ENCODE measurements at regions not wholly inside any gene's neighbourhood (a gene's known extent, or its start where the extent isn't known, plus 50 kb on each side); places are given as distances from the start of the nearest gene placed in this dataset.
A peak's percentile ranks its signal among the peaks of the same experiment; 100 is the strongest.

DNA sequence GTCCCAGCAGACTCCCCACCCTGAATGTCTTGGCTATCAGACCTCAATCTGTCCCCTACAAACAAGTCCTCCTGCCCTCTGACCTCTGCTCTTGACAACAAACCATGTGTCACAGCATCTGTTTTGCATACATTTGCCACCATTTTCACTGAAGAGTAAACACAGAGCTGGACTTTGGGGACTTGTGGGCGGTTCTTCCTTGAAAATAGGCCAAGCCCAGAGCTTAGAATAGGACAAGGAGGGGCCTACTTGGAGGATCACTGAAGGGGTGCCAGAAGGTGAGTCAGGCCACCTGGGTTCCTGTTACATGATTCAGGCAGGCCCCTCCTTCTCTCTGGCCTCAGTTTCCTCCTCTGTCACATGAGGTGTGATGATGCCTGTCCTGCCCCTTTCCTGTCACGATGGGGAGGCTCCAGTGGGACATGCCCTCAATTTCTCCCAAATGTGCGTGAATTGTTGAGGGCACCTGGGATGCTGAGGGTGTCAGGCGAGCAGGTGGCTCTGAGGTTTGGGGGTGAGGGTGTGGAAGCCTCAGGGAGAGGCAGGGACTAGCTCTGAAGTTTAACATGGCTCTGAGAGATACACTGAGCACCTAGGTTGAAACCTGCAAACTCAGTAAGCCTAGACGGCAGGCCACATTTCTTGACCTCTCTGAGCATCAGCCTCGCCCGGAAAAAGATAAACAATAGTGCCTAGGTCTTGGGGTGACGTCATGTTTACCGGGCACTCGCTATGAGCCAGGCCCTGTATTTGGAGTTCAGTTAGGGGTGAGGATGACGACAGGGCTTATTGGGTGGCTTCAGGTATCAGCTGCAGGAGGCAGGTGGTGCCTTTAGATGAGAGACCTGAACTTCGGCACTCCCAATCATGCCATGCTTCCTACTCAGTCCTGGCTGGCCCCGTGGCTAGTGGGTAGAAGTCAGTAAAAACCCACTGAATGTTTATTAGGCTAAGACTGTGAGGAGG lies 107.6 kb upstream of the PITX1 start:
- Histone ChIP-seq H3K27me3 (ENCODE audit: control insufficient read depth, insufficient read depth, low read length) (no peaks in the 10 kb centered on the region), H3K4me3 (ENCODE audit: low read depth, low read length) (no peak overlapping the region), H3K36me3 (ENCODE audit: control insufficient read depth, insufficient read depth, low read length) (no peaks in the 10 kb centered on the region)
- TF ChIP-seq, protein P1, sequence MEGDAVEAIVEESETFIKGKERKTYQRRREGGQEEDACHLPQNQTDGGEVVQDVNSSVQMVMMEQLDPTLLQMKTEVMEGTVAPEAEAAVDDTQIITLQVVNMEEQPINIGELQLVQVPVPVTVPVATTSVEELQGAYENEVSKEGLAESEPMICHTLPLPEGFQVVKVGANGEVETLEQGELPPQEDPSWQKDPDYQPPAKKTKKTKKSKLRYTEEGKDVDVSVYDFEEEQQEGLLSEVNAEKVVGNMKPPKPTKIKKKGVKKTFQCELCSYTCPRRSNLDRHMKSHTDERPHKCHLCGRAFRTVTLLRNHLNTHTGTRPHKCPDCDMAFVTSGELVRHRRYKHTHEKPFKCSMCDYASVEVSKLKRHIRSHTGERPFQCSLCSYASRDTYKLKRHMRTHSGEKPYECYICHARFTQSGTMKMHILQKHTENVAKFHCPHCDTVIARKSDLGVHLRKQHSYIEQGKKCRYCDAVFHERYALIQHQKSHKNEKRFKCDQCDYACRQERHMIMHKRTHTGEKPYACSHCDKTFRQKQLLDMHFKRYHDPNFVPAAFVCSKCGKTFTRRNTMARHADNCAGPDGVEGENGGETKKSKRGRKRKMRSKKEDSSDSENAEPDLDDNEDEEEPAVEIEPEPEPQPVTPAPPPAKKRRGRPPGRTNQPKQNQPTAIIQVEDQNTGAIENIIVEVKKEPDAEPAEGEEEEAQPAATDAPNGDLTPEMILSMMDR (IDR thresholded peaks at IDR 0.05; ENCODE audit: insufficient read depth, low read length, poor library complexity, severe bottlenecking) = no peak
- no peak for DNase-seq (ENCODE audit: low read depth)

DNA sequence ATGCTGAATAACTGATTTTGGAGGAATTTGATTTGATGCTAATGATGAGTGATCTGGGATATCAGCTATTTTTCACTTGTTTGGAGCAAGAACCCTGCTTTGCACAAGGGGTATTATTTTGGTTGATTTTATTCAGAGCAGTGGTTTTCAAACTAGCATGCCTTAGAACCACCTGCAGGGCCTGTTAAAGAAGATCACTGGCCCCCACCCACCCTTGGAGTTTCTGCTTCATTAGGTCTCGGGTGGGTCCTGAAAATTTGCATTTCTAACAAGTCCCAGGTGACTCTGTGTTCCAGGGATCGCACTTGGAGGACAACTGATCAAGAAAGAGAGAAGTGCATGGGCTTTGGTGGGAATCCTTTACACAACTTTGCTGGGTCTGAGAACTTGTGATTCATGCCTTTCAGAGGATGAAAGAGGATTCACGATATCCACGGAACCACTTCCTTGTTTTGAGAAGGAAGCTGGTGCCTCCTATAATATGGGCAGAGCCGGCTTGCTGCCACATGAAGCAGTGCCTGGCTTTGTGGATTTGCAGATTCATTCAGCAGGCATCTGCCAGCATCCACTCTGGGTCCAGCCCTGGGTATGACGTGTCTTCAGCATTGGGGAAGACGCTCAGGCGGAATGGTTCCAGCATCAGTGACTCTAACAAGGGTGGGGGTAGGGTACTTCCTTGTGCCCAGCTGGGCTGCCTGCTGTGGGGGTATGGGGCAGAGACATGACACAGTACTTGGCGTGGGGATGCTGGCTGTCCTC lies 106.6 kb upstream of the PITX1 start:
- peaks cover 2% of the 10 kb centered on the region for H3K27me3 ChIP-seq (ENCODE audit: control insufficient read depth, insufficient read depth, low read length)
- DNase-seq (ENCODE audit: low read depth) = peak; percentile 4
- TF ChIP-seq, protein P1 (IDR thresholded peaks at IDR 0.05; ENCODE audit: insufficient read depth, low read length, poor library complexity, severe bottlenecking) = no peak

DNA sequence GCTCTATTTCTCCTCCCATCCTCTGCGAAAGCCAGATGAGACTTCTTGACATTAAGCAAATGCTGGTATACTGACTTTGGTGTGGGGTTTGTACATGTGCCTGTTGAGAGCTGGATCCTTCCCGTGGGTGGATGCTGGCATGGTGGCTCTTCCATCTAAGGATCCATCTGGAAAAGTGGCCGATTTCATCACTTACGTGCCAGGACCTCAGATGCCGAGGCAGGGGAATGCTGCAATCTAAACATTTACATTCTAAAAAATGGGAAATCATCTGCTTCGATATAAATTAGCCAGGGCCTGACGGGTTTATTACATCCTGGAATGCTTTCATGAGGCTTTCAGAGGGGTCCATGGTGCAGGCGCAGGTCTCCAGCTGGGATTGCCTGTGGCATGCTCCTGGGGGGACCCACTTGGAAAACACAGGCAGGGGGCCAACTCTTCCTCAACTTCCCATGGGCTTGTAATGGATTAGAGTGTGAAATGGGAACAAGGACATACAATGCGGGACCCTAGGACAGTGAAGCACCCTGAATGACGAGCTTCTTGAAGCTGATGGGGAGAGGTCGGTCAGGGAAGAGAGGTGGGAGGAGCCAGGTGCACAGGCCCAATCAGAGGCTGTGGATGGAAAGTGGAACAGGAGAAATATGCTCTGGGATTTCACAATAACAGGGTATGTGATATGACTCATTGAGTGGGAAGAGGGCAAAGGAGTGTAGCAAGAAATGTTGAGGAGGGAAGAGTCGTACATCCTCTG lies 105.5 kb upstream of the PITX1 start:
- H3K27me3 ChIP-seq (ENCODE audit: control insufficient read depth, insufficient read depth, low read length) = peaks cover 3% of the 10 kb centered on the region
- peak; percentile 42 for DNase-seq (ENCODE audit: low read depth)
- H3K4me3 ChIP-seq (ENCODE audit: low read depth, low read length) = no peak overlapping the region
- no peaks in the 10 kb centered on the region for H3K36me3 ChIP-seq (ENCODE audit: control insufficient read depth, insufficient read depth, low read length)
- TF ChIP-seq, protein P1 (IDR thresholded peaks at IDR 0.05; ENCODE audit: insufficient read depth, low read length, poor library complexity, severe bottlenecking) = no peak

More for the DNA sequence above, 106.6 kb upstream of the PITX1 start:
- no peaks in the 10 kb centered on the region for H3K36me3 ChIP-seq (ENCODE audit: control insufficient read depth, insufficient read depth, low read length)
- H3K4me3 ChIP-seq (ENCODE audit: low read depth, low read length) = no peak overlapping the region

DNA sequence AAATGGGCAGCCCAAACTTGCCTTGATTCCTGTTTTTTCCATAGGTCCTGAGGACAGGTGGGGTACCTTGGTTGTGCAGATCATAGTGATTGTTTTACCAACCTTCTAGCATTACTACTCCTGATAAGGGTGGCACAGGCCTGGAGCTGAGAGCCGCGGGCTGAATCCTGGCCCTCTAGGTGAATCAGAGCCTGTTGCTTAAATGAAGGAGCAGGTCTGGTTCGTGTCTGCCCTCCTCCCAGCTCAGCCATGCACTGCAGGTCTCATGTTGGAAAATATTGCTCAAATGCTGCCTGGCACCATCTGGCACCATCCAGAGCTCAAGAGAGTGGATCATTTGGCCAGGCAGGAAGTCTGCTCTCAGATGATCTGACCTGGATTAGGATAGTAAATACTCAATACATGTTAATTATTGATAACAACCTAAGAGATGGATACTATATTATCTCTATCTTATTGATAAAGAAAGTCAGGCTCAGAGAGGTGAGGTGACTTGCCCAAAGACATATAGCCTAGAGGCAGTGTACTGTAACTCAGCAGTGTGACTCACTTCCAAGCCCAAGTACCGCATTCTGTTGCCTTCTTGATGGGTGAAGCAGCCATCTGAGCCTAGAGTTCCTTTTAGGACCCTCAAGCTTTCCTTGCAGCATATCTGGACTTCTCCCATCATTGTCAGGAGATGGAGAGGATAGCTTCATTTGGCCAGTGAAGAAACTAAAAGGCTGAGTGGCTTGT lies 104.3 kb upstream of the PITX1 start:
- Histone ChIP-seq H3K4me3 (ENCODE audit: low read depth, low read length) (no peak overlapping the region), H3K27me3 (ENCODE audit: control insufficient read depth, insufficient read depth, low read length) (peaks cover 6% of the 10 kb centered on the region), H3K36me3 (ENCODE audit: control insufficient read depth, insufficient read depth, low read length) (no peaks in the 10 kb centered on the region)
- TF ChIP-seq, protein P1 (IDR thresholded peaks at IDR 0.05; ENCODE audit: insufficient read depth, low read length, poor library complexity, severe bottlenecking) = no peak
- no peak for DNase-seq (ENCODE audit: low read depth)
